GM12875 (cell line): ENCODE measurements at regions not wholly inside any gene's neighbourhood (a gene's known extent, or its start where the extent isn't known, plus 50 kb on each side); places are given as distances from the start of the nearest gene placed in this dataset.

Experiments used
- H3K4me3 ChIP-seq: one replicate; pipeline ENCODE4 v1.5.1; 2011; ENCODE audit warnings: low read depth, low read length, control low read depth
- CTCF ChIP-seq: IDR thresholded peaks from 2 replicates; pipeline ENCODE4 v1.5.1; 2011; ENCODE audit warnings: low read depth, mild to moderate bottlenecking, control low read depth, inconsistent platforms, low read length, moderate library complexity, borderline replicate concordance; ENCODE audit not compliant: insufficient read depth

- no peak for TF ChIP-seq CTCF
- H3K4me3 ChIP-seq, result no peak overlapping the region
Observed at GRCh38 chr6:137309078-137309762, 90.0 kb upstream of the IFNGR1 start.

- no peak overlapping the region for H3K4me3 ChIP-seq
- no peak for TF ChIP-seq CTCF
Observed at GRCh38 chr6:137307163-137307854, 88.1 kb upstream of the IFNGR1 start.

- TF ChIP-seq CTCF, result no peak
- H3K4me3 ChIP-seq, result no peak overlapping the region
Observed at GRCh38 chr6:137305691-137306090, 86.5 kb upstream of the IFNGR1 start.

- no peak for TF ChIP-seq CTCF
- H3K4me3 ChIP-seq, result no peak overlapping the region
Observed at GRCh38 chr6:137304020-137304780, 85.0 kb upstream of the IFNGR1 start.

- TF ChIP-seq CTCF, result no peak
- no peak overlapping the region for H3K4me3 ChIP-seq
Observed at GRCh38 chr6:137303441-137303840, 84.3 kb upstream of the IFNGR1 start.

GRCh38 chr6:137299681-137300080, 80.5 kb upstream of the IFNGR1 start:
- no peak for TF ChIP-seq CTCF
- no peak overlapping the region for H3K4me3 ChIP-seq
